Spinal cord (tissue), 9 donors: ENCODE measurements at regions not wholly inside any gene's neighbourhood (a gene's known extent, or its start where the extent isn't known, plus 50 kb on each side); places are given as distances from the start of the nearest gene placed in this dataset.
A peak's percentile ranks its signal among the peaks of the same experiment; 100 is the strongest.

Experiments
- DNase-seq, 6 donors: peaks; one replicate each; pipeline versions ENCODE4 v3.0.0 to v3.0.0-alpha.2; 2013 to 2015; ENCODE audit warnings: low spot score in 6 of 6, low read depth in 4 of 6
- H3K27ac ChIP-seq: one replicate; pipeline ENCODE4 v1.5.1; 2013; ENCODE audit warnings: low read depth, low read length, control low read depth
- H3K27me3 ChIP-seq: one replicate; pipeline ENCODE4 v1.6.1; 2013; ENCODE audit warnings: low read length; ENCODE audit not compliant: control insufficient read depth, insufficient read depth
- H3K36me3 ChIP-seq: one replicate; pipeline ENCODE4 v1.6.1; 2013; ENCODE audit warnings: low read length; ENCODE audit not compliant: control insufficient read depth, insufficient read depth
- H3K4me1 ChIP-seq: one replicate; pipeline ENCODE4 v1.6.1; 2013; ENCODE audit warnings: low read length; ENCODE audit not compliant: control insufficient read depth, insufficient read depth
- H3K4me3 ChIP-seq: one replicate; pipeline ENCODE4 v1.5.1; 2013; ENCODE audit warnings: low read depth, low read length, control low read depth
- H3K9me3 ChIP-seq: one replicate; pipeline ENCODE4 v1.6.1; 2013; ENCODE audit warnings: low read length; ENCODE audit not compliant: control insufficient read depth, insufficient read depth
- WGBS: methylation state at CpG from one replicate; pipeline ENCODE4 v1.1.5; 2013; ENCODE audit warnings: missing lambda C conversion rate; ENCODE audit not compliant: insufficient coverage; 5-methylcytosine and 5-hydroxymethylcytosine counted together
- donor health status: healthy.

GRCh38 chr10:2957785-2958184, 109.6 kb upstream of the PFKP start:
- H3K36me3 ChIP-seq = no peaks in the 10 kb centered on the region
- no peaks in the 10 kb centered on the region for H3K9me3 ChIP-seq
- no CpG with 5 or more reads among the region's 2 CpGs for WGBS
- H3K4me1 ChIP-seq = no peaks in the 10 kb centered on the region
- no peak for DNase-seq
- no peak overlapping the region for H3K27ac ChIP-seq
- H3K27me3 ChIP-seq = no peaks in the 10 kb centered on the region
- no peak overlapping the region for H3K4me3 ChIP-seq

- no peak for DNase-seq
- no peak overlapping the region for H3K4me3 ChIP-seq
- no CpG with 5 or more reads among the region's 1 CpG for WGBS
- no peaks in the 10 kb centered on the region for H3K27me3 ChIP-seq
- no peaks in the 10 kb centered on the region for H3K9me3 ChIP-seq
- no peaks in the 10 kb centered on the region for H3K36me3 ChIP-seq
- H3K27ac ChIP-seq = no peak overlapping the region
- peaks cover under 1% of the 10 kb centered on the region for H3K4me1 ChIP-seq
Measured at GRCh38 chr10:2955064-2955463, 112.3 kb upstream of the PFKP start.

- no peak overlapping the region for H3K27ac ChIP-seq
- WGBS = no CpG with 5 or more reads among the region's 2 CpGs
- H3K4me3 ChIP-seq = no peak overlapping the region
Measured at GRCh38 chr10:2953495-2953894, 113.9 kb upstream of the PFKP start.

GRCh38 chr10:2951235-2951835, 116.0 kb upstream of the PFKP start:
- H3K36me3 ChIP-seq = no peaks in the 10 kb centered on the region
- H3K9me3 ChIP-seq = no peaks in the 10 kb centered on the region
- no peaks in the 10 kb centered on the region for H3K27me3 ChIP-seq
- WGBS = 86% methylated on average over 9 of the region's 10 CpGs
- no peak for DNase-seq
- no peak overlapping the region for H3K4me3 ChIP-seq
- peaks cover 8% of the 10 kb centered on the region for H3K4me1 ChIP-seq
- H3K27ac ChIP-seq = no peak overlapping the region

More at GRCh38 chr10:2953495-2953894, 113.9 kb upstream of the PFKP start:
- H3K36me3 ChIP-seq = no peaks in the 10 kb centered on the region
- peaks cover 8% of the 10 kb centered on the region for H3K4me1 ChIP-seq
- H3K27me3 ChIP-seq = no peaks in the 10 kb centered on the region
- no peak for DNase-seq
- H3K9me3 ChIP-seq = no peaks in the 10 kb centered on the region

- Histone ChIP-seq H3K9me3 (no peaks in the 10 kb centered on the region), H3K4me3 (no peak overlapping the region), H3K36me3 (no peaks in the 10 kb centered on the region), H3K27ac (no peak overlapping the region), H3K27me3 (no peaks in the 10 kb centered on the region), H3K4me1 (peaks cover 8% of the 10 kb centered on the region)
- WGBS = 84% methylated on average over 5 of the region's 5 CpGs
- DNase-seq = no peak
Measured at GRCh38 chr10:2950546-2950945, 116.8 kb upstream of the PFKP start.

- H3K36me3 ChIP-seq = no peaks in the 10 kb centered on the region
- 71% methylated on average over 17 of the region's 20 CpGs for WGBS
- H3K27ac ChIP-seq = no peak overlapping the region
- no peak overlapping the region for H3K4me3 ChIP-seq
- no peaks in the 10 kb centered on the region for H3K9me3 ChIP-seq
- peaks cover 8% of the 10 kb centered on the region for H3K4me1 ChIP-seq
- peak in 1 of 6 donors; percentile 57 for DNase-seq
- no peaks in the 10 kb centered on the region for H3K27me3 ChIP-seq
Measured at GRCh38 chr10:2949948-2950354, 117.4 kb upstream of the PFKP start.

GRCh38 chr10:2949221-2949947, 118.0 kb upstream of the PFKP start:
- no peak for DNase-seq
- no peaks in the 10 kb centered on the region for H3K36me3 ChIP-seq
- H3K4me3 ChIP-seq = no peak overlapping the region
- WGBS = 62% methylated on average over 10 of the region's 12 CpGs
- no peaks in the 10 kb centered on the region for H3K27me3 ChIP-seq
- no peak overlapping the region for H3K27ac ChIP-seq
- no peaks in the 10 kb centered on the region for H3K9me3 ChIP-seq
- peaks cover 8% of the 10 kb centered on the region for H3K4me1 ChIP-seq

- Histone ChIP-seq H3K4me3 (no peak overlapping the region), H3K36me3 (no peaks in the 10 kb centered on the region)
- no CpG with 5 or more reads among the region's 1 CpG for WGBS
Measured at GRCh38 chr10:2948127-2948854, 119.1 kb upstream of the PFKP start.

GRCh38 chr10:2944788-2945187, 122.6 kb upstream of the PFKP start:
- Histone ChIP-seq H3K27me3 (no peaks in the 10 kb centered on the region), H3K9me3 (no peaks in the 10 kb centered on the region), H3K4me1 (peaks cover 4% of the 10 kb centered on the region), H3K27ac (no peak overlapping the region), H3K4me3 (no peak overlapping the region), H3K36me3 (no peaks in the 10 kb centered on the region)
- WGBS = 60% methylated on average over 2 of the region's 5 CpGs
- DNase-seq = no peak

More at GRCh38 chr10:2948127-2948854, 119.1 kb upstream of the PFKP start:
- Histone ChIP-seq H3K4me1 (peaks cover 8% of the 10 kb centered on the region), H3K27me3 (no peaks in the 10 kb centered on the region), H3K27ac (no peak overlapping the region), H3K9me3 (no peaks in the 10 kb centered on the region)
- DNase-seq = peak in 1 of 6 donors; percentile 45
